ENCODE measurements at regions not wholly inside any gene's neighbourhood (a gene's known extent, or its start where the extent isn't known, plus 50 kb on each side); places are given as distances from the start of the nearest gene placed in this dataset.

DNA sequence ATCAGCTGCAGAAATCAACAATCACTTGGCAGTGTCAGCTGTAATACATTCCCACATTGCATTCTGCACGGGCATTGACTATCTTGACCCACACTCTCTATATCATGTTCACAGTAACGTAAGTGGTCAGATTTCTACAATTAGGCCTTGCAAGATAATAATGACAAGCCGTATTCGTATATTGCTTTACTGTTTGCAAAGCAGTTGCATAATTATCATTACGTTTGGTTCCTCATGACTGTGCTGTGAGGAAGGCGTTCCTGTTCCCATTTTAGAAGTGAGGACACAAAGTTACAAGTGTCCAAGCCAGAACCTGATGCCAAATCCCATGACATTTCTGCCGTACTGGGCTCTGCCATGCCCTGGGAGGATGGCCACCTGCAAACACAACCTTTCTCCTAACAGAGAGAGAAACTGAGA, 53.5 kb upstream of the TARBP1 start:
- no peak for TF ChIP-seq EGR1 (IDR thresholded peaks at IDR 0.05; ENCODE audit: low read depth)
- TF ChIP-seq, protein P1, sequence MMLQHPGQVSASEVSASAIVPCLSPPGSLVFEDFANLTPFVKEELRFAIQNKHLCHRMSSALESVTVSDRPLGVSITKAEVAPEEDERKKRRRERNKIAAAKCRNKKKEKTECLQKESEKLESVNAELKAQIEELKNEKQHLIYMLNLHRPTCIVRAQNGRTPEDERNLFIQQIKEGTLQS (IDR thresholded peaks at IDR 0.05): no peak
- TF ChIP-seq EZH2 (IDR thresholded peaks at IDR 0.05): no peak
- no peak for TF ChIP-seq ZNF274 (IDR thresholded peaks at IDR 0.05; ENCODE audit: low read depth, low read length)
- TF ChIP-seq SRF (IDR thresholded peaks at IDR 0.05; ENCODE audit: low read depth): no peak
- TF ChIP-seq ZFX (IDR thresholded peaks at IDR 0.05): no peak
- TF ChIP-seq YY1 (IDR thresholded peaks at IDR 0.05; ENCODE audit: extremely low read depth, insufficient replicate concordance, low read depth, low read length): no peak
- TF ChIP-seq SP1 (IDR thresholded peaks at IDR 0.05; ENCODE audit: low read depth): no peak
- no peak for TF ChIP-seq FOSL1 (IDR thresholded peaks at IDR 0.05; ENCODE audit: low read depth)
- no peak for TF ChIP-seq CBX3 (IDR thresholded peaks at IDR 0.05; ENCODE audit: low read depth)
- TF ChIP-seq POLR2AphosphoS5 (IDR thresholded peaks at IDR 0.05; ENCODE audit: low read depth, low read length): no peak
- no peak for TF ChIP-seq SIN3A (IDR thresholded peaks at IDR 0.05; ENCODE audit: low read depth)
- TF ChIP-seq RAD21 (IDR thresholded peaks at IDR 0.05; ENCODE audit: low read depth): no peak
- TF ChIP-seq, protein P2, sequence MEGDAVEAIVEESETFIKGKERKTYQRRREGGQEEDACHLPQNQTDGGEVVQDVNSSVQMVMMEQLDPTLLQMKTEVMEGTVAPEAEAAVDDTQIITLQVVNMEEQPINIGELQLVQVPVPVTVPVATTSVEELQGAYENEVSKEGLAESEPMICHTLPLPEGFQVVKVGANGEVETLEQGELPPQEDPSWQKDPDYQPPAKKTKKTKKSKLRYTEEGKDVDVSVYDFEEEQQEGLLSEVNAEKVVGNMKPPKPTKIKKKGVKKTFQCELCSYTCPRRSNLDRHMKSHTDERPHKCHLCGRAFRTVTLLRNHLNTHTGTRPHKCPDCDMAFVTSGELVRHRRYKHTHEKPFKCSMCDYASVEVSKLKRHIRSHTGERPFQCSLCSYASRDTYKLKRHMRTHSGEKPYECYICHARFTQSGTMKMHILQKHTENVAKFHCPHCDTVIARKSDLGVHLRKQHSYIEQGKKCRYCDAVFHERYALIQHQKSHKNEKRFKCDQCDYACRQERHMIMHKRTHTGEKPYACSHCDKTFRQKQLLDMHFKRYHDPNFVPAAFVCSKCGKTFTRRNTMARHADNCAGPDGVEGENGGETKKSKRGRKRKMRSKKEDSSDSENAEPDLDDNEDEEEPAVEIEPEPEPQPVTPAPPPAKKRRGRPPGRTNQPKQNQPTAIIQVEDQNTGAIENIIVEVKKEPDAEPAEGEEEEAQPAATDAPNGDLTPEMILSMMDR (IDR thresholded peaks at IDR 0.05 in 2 of 3, conservative IDR thresholded peaks at IDR 0.05 in 1 of 3; ENCODE audit: borderline replicate concordance in 1 of 3, insufficient read depth in 1 of 3, low read depth in 2 of 3, low read length in 2 of 3): no peak
- ChIA-PET POLR2A (no interaction called here), RAD21 (ENCODE audit: low non-redundant PET in 1 of 2, low total read pairs in 2 of 2, uncharacterized antibody in 2 of 2, unreplicated experiment in 2 of 2) (no interaction called here), CTCF (no interaction called here)
- Histone ChIP-seq H3K4me3 (replicated peaks in 1 of 2; ENCODE audit: low read depth in 1 of 2, low read length in 2 of 2) (no peak overlapping the region), H2AFZ (ENCODE audit: low read depth, low read length, poor library complexity, severe bottlenecking) (no peak overlapping the region), H3K27me3 (ENCODE audit: insufficient read depth, low read length) (no peaks in the 10 kb centered on the region), H3K9me3 (ENCODE audit: control insufficient read depth in 1 of 2, insufficient read depth in 1 of 2, low read depth in 1 of 2, low read length in 2 of 2) (no peaks in the 10 kb centered on the region), H3K9ac (ENCODE audit: low read length) (no peak overlapping the region), H3K36me3 (ENCODE audit: control insufficient read depth in 1 of 2, insufficient read depth in 2 of 2, low read length in 2 of 2) (no peaks in the 10 kb centered on the region), H3K79me2 (ENCODE audit: insufficient read depth, low read length) (no peaks in the 10 kb centered on the region), H3K27ac (ENCODE audit: low read depth, low read length) (no peak overlapping the region), H3K9me2 (ENCODE audit: insufficient read depth) (no peaks in the 10 kb centered on the region), H3K4me2 (ENCODE audit: low read length) (no peak overlapping the region), H3K4me1 (ENCODE audit: control insufficient read depth in 1 of 2, insufficient read depth in 2 of 2, low read length in 2 of 2) (no peaks in the 10 kb centered on the region), H4K20me1 (ENCODE audit: insufficient read depth) (no peaks in the 10 kb centered on the region)
- DNase-seq (ENCODE audit: low read depth, low spot score) (no peak), ATAC-seq (no peak)
- intact Hi-C loops (cut with micrococcal nuclease): no loop called here
- BruUV-seq (replicated peaks): no TSS peak
